ENCODE measurements at regions not wholly inside any gene's neighbourhood (a gene's known extent, or its start where the extent isn't known, plus 50 kb on each side); places are given as distances from the start of the nearest gene placed in this dataset.

- no peaks in the 10 kb centered on the region for H3K9me3 Mint-ChIP-seq (ENCODE audit: insufficient read depth)
- Histone ChIP-seq H3K27me3 (replicated peaks in 1 of 4; ENCODE audit: control extremely low read depth in 1 of 4, control insufficient read depth in 3 of 4, insufficient read depth in 4 of 4, low read length in 3 of 4) (no peaks in the 10 kb centered on the region), H3K27ac (ENCODE audit: low read length in 2 of 2) (no peak overlapping the region), H2AFZ (ENCODE audit: insufficient read depth, low read depth, low read length, poor library complexity, severe bottlenecking) (no peak overlapping the region), H3K4me2 (replicated peaks; ENCODE audit: low read depth, low read length, poor library complexity, severe bottlenecking) (no peak overlapping the region), H3K9ac (ENCODE audit: low read length) (no peak overlapping the region), H3K4me1 (ENCODE audit: control insufficient read depth in 2 of 2, insufficient read depth in 2 of 2, low read length in 2 of 2) (no peaks in the 10 kb centered on the region), H3K79me2 (ENCODE audit: control insufficient read depth, insufficient read depth, low read length) (no peaks in the 10 kb centered on the region), H3K4me3 (ENCODE audit: control extremely low read depth in 1 of 5, extremely low read depth in 1 of 5, insufficient read depth in 1 of 5, low read depth in 2 of 5, low read length in 4 of 5) (no peak overlapping the region), H3K9me3 (ENCODE audit: control extremely low read depth in 1 of 3, control insufficient read depth in 2 of 3, insufficient read depth in 1 of 3, low read length in 2 of 3) (peaks cover 0 to 16% (median 0%) of the 10 kb centered on the region in 3 donors), H3K36me3 (replicated peaks in 1 of 2; ENCODE audit: control extremely low read depth in 1 of 2, control insufficient read depth in 1 of 2, extremely low read depth in 1 of 2, insufficient read depth in 2 of 2, low read length in 1 of 2) (no peaks in the 10 kb centered on the region), H4K20me1 (ENCODE audit: control insufficient read depth, insufficient read depth, low read length, poor library complexity, severe bottlenecking) (no peaks in the 10 kb centered on the region)
- no peaks in the 10 kb centered on the region for H3K27me3 Mint-ChIP-seq
- POLR2A ChIA-PET = no interaction called here
- intact Hi-C loops (cut with micrococcal nuclease) = no loop called here
- CTCF ChIA-PET = no interaction called here
- no peak overlapping the region for H3K27ac Mint-ChIP-seq
- H3K4me3 Mint-ChIP-seq = no peak overlapping the region
- TF ChIP-seq CTCF (IDR thresholded peaks at IDR 0.05) (no peak), EZH2 (IDR thresholded peaks at IDR 0.05; ENCODE audit: borderline replicate concordance, insufficient read depth, low read depth, low read length, poor library complexity, severe bottlenecking) (no peak)
- ATAC-seq (ENCODE audit: low read depth) (no peak), DNase-seq (no peak)
- no peaks in the 10 kb centered on the region for H3K4me1 Mint-ChIP-seq
Measured at GRCh38 chr4:160386846-160387245, 1284.0 kb downstream of the RAPGEF2 start.

GRCh38 chr4:160399826-160400225 lies 1296.9 kb downstream of the RAPGEF2 start:
- Mint-ChIP-seq H3K27me3 (no peaks in the 10 kb centered on the region), H3K27ac (no peak overlapping the region), H3K4me3 (no peak overlapping the region), H3K4me1 (no peaks in the 10 kb centered on the region), H3K9me3 (ENCODE audit: insufficient read depth) (no peaks in the 10 kb centered on the region)
- no CpG with 5 or more reads among the region's 3 CpGs for WGBS (ENCODE audit: insufficient coverage)
- Histone ChIP-seq H3K27me3 (replicated peaks in 1 of 4; ENCODE audit: control extremely low read depth in 1 of 4, control insufficient read depth in 3 of 4, insufficient read depth in 4 of 4, low read length in 3 of 4) (no peaks in the 10 kb centered on the region), H4K20me1 (ENCODE audit: control insufficient read depth, insufficient read depth, low read length, poor library complexity, severe bottlenecking) (no peaks in the 10 kb centered on the region), H2AFZ (ENCODE audit: insufficient read depth, low read depth, low read length, poor library complexity, severe bottlenecking) (no peak overlapping the region), H3K27ac (ENCODE audit: low read length in 2 of 2) (no peak overlapping the region), H3K79me2 (ENCODE audit: control insufficient read depth, insufficient read depth, low read length) (no peaks in the 10 kb centered on the region), H3K4me2 (replicated peaks; ENCODE audit: low read depth, low read length, poor library complexity, severe bottlenecking) (no peak overlapping the region), H3K4me3 (ENCODE audit: control extremely low read depth in 1 of 5, extremely low read depth in 1 of 5, insufficient read depth in 1 of 5, low read depth in 2 of 5, low read length in 4 of 5) (no peak overlapping the region), H3K36me3 (replicated peaks in 1 of 2; ENCODE audit: control extremely low read depth in 1 of 2, control insufficient read depth in 1 of 2, extremely low read depth in 1 of 2, insufficient read depth in 2 of 2, low read length in 1 of 2) (no peaks in the 10 kb centered on the region), H3K9me3 (ENCODE audit: control extremely low read depth in 1 of 3, control insufficient read depth in 2 of 3, insufficient read depth in 1 of 3, low read length in 2 of 3) (no peaks in the 10 kb centered on the region), H3K4me1 (ENCODE audit: control insufficient read depth in 2 of 2, insufficient read depth in 2 of 2, low read length in 2 of 2) (no peaks in the 10 kb centered on the region), H3K9ac (ENCODE audit: low read length) (no peak overlapping the region)
- ATAC-seq (ENCODE audit: low read depth) = no peak
- intact Hi-C loops (cut with micrococcal nuclease) = no loop called here
- no peak for DNase-seq
- TF ChIP-seq CTCF (IDR thresholded peaks at IDR 0.05) (no peak), EZH2 (IDR thresholded peaks at IDR 0.05; ENCODE audit: borderline replicate concordance, insufficient read depth, low read depth, low read length, poor library complexity, severe bottlenecking) (no peak)
- CTCF ChIA-PET = no interaction called here
- POLR2A ChIA-PET = no interaction called here

All from B cell (primary cell).